ENCODE measurements at regions not wholly inside any gene's neighbourhood (a gene's known extent, or its start where the extent isn't known, plus 50 kb on each side); places are given as distances from the start of the nearest gene placed in this dataset.

- no peaks in the 10 kb centered on the region for H3K36me3 ChIP-seq (ENCODE audit: control insufficient read depth, insufficient read depth, low read length)
- no peak overlapping the region for H3K4me3 ChIP-seq (ENCODE audit: low read depth, low read length)
- H3K27me3 ChIP-seq (ENCODE audit: control insufficient read depth, insufficient read depth, low read length) = no peaks in the 10 kb centered on the region
- no peak for DNase-seq (ENCODE audit: low read depth)
- TF ChIP-seq CTCF (IDR thresholded peaks at IDR 0.05; ENCODE audit: insufficient read depth, low read length, poor library complexity, severe bottlenecking) = no peak
These were observed 580.6 kb upstream of the SPRY2 start for GRCh38 chr13:80921541-80921940.

GRCh38 chr13:80906860-80907259 is 565.9 kb upstream of the SPRY2 start:
- Histone ChIP-seq H3K27me3 (ENCODE audit: control insufficient read depth, insufficient read depth, low read length) (no peaks in the 10 kb centered on the region), H3K4me3 (ENCODE audit: low read depth, low read length) (no peak overlapping the region), H3K36me3 (ENCODE audit: control insufficient read depth, insufficient read depth, low read length) (no peaks in the 10 kb centered on the region)
- no peak for DNase-seq (ENCODE audit: low read depth)
- no peak for TF ChIP-seq CTCF (IDR thresholded peaks at IDR 0.05; ENCODE audit: insufficient read depth, low read length, poor library complexity, severe bottlenecking)

GRCh38 chr13:80904386-80904785 is 563.5 kb upstream of the SPRY2 start:
- no peak for DNase-seq (ENCODE audit: low read depth)
- no peak for TF ChIP-seq CTCF (IDR thresholded peaks at IDR 0.05; ENCODE audit: insufficient read depth, low read length, poor library complexity, severe bottlenecking)
- H3K4me3 ChIP-seq (ENCODE audit: low read depth, low read length) = no peak overlapping the region
- no peaks in the 10 kb centered on the region for H3K27me3 ChIP-seq (ENCODE audit: control insufficient read depth, insufficient read depth, low read length)
- no peaks in the 10 kb centered on the region for H3K36me3 ChIP-seq (ENCODE audit: control insufficient read depth, insufficient read depth, low read length)

- H3K4me3 ChIP-seq (ENCODE audit: low read depth, low read length) = no peak overlapping the region
- TF ChIP-seq CTCF (IDR thresholded peaks at IDR 0.05; ENCODE audit: insufficient read depth, low read length, poor library complexity, severe bottlenecking) = no peak
- no peak for DNase-seq (ENCODE audit: low read depth)
- no peaks in the 10 kb centered on the region for H3K27me3 ChIP-seq (ENCODE audit: control insufficient read depth, insufficient read depth, low read length)
- H3K36me3 ChIP-seq (ENCODE audit: control insufficient read depth, insufficient read depth, low read length) = no peaks in the 10 kb centered on the region
These were observed 563.0 kb upstream of the SPRY2 start for GRCh38 chr13:80903911-80904310.

GRCh38 chr13:80901530-80901929 is 560.6 kb upstream of the SPRY2 start:
- no peaks in the 10 kb centered on the region for H3K36me3 ChIP-seq (ENCODE audit: control insufficient read depth, insufficient read depth, low read length)
- H3K4me3 ChIP-seq (ENCODE audit: low read depth, low read length) = no peak overlapping the region
- DNase-seq (ENCODE audit: low read depth) = no peak
- H3K27me3 ChIP-seq (ENCODE audit: control insufficient read depth, insufficient read depth, low read length) = no peaks in the 10 kb centered on the region
- TF ChIP-seq CTCF (IDR thresholded peaks at IDR 0.05; ENCODE audit: insufficient read depth, low read length, poor library complexity, severe bottlenecking) = no peak

GRCh38 chr13:80901111-80901510 is 560.2 kb upstream of the SPRY2 start:
- no peak for DNase-seq (ENCODE audit: low read depth)
- Histone ChIP-seq H3K27me3 (ENCODE audit: control insufficient read depth, insufficient read depth, low read length) (no peaks in the 10 kb centered on the region), H3K36me3 (ENCODE audit: control insufficient read depth, insufficient read depth, low read length) (no peaks in the 10 kb centered on the region), H3K4me3 (ENCODE audit: low read depth, low read length) (no peak overlapping the region)
- no peak for TF ChIP-seq CTCF (IDR thresholded peaks at IDR 0.05; ENCODE audit: insufficient read depth, low read length, poor library complexity, severe bottlenecking)
